Neural progenitor cell (in vitro differentiated cells): ENCODE measurements at regions not wholly inside any gene's neighbourhood (a gene's known extent, or its start where the extent isn't known, plus 50 kb on each side); places are given as distances from the start of the nearest gene placed in this dataset.
"Not testable (repeated sequence)": the region's sequence is repeated elsewhere in the genome, so short reads cannot be mapped to it uniquely, and the experiment has no call there.

Experiments
- CTCF ChIP-seq: fragments of 200-600 bp; sonication (generic); IDR thresholded peaks from 2 replicates; pipeline ENCODE4 v1.5.1; 2017; ENCODE audit warnings: antibody characterized with exemption, mild to moderate bottlenecking
- EZH2 ChIP-seq: fragments of 200-600 bp; sonication (generic); IDR thresholded peaks from 2 replicates; pipeline ENCODE4 v1.6.1; 2017; ENCODE audit warnings: antibody characterized with exemption, mild to moderate bottlenecking, moderate library complexity
- EZH2phosphoT487 ChIP-seq: fragments of 200-600 bp; sonication (generic); IDR thresholded peaks from 2 replicates; pipeline ENCODE4 v1.6.1; 2017; ENCODE audit warnings: antibody characterized with exemption

GRCh38 chr17:34423315-34423714, 60.3 kb upstream of the CCL1 start:
- not testable (repeated sequence) for TF ChIP-seq CTCF, EZH2, EZH2phosphoT487
